ENCODE measurements at regions not wholly inside any gene's neighbourhood (a gene's known extent, or its start where the extent isn't known, plus 50 kb on each side); places are given as distances from the start of the nearest gene placed in this dataset.
"Not testable (repeated sequence)": the region's sequence is repeated elsewhere in the genome, so short reads cannot be mapped to it uniquely, and the experiment has no call there.

- Mint-ChIP-seq H3K4me3 (no peak overlapping the region), H3K4me1 (no peaks in the 10 kb centered on the region)
These were observed 222.4 kb upstream of the VCX start for GRCh38 chrX:7620560-7620959.

GRCh38 chrX:7617994-7618393 is 225.0 kb upstream of the VCX start:
- DNase-seq (no peak), ATAC-seq (no peak)
- no peak overlapping the region for H3K27ac Mint-ChIP-seq
- H3K4me3 Mint-ChIP-seq, result no peak overlapping the region
- peaks cover 0 to 2% (median 0%) of the 10 kb centered on the region in 4 donors for H3K4me1 Mint-ChIP-seq
- POLR2A ChIA-PET, result no interaction called here
- H3K36me3 Mint-ChIP-seq, result no peaks in the 10 kb centered on the region
- peaks cover 0 to 7% (median 0%) of the 10 kb centered on the region in 9 donors for H3K9me3 Mint-ChIP-seq
- peaks cover 0 to 2% (median 0%) of the 10 kb centered on the region in 5 donors for H3K27me3 Mint-ChIP-seq

More at GRCh38 chrX:7620560-7620959, 222.4 kb upstream of the VCX start:
- no peak overlapping the region for H3K27ac Mint-ChIP-seq
- peaks cover 0 to 4% (median 0%) of the 10 kb centered on the region in 3 donors for H3K36me3 Mint-ChIP-seq
- ATAC-seq (no peak), DNase-seq (no peak)
- POLR2A ChIA-PET, result no interaction called here
- H3K9me3 Mint-ChIP-seq, result peaks cover 0 to 10% (median 0%) of the 10 kb centered on the region in 9 donors
- H3K27me3 Mint-ChIP-seq, result peaks cover 0 to 5% (median 1%) of the 10 kb centered on the region in 5 donors

- no peaks in the 10 kb centered on the region for H3K27me3 Mint-ChIP-seq
- ATAC-seq, result no peak
- no peak for DNase-seq
- H3K4me3 Mint-ChIP-seq, result no peak overlapping the region
- H3K36me3 Mint-ChIP-seq, result no peaks in the 10 kb centered on the region
- POLR2A ChIA-PET, result no interaction called here
- peaks cover 0 to 2% (median 0%) of the 10 kb centered on the region in 4 donors for H3K4me1 Mint-ChIP-seq
- H3K9me3 Mint-ChIP-seq, result peaks cover 0 to 5% (median 0%) of the 10 kb centered on the region in 9 donors
- H3K27ac Mint-ChIP-seq, result no peak overlapping the region
These were observed 228.4 kb upstream of the VCX start for GRCh38 chrX:7614616-7615015.

GRCh38 chrX:7608625-7609024 is 234.3 kb upstream of the VCX start:
- ATAC-seq, H3K36me3 Mint-ChIP-seq, H3K27me3 Mint-ChIP-seq, H3K4me1 Mint-ChIP-seq, DNase-seq, H3K27ac Mint-ChIP-seq, H3K4me3 Mint-ChIP-seq, POLR2A ChIA-PET: not testable (repeated sequence)
- peaks cover 0 to 19% (median 0%) of the 10 kb centered on the region in 9 donors for H3K9me3 Mint-ChIP-seq

- no peak for DNase-seq
- POLR2A ChIA-PET, result no interaction called here
- H3K27me3 Mint-ChIP-seq, result peaks cover 0 to 3% (median 0%) of the 10 kb centered on the region in 5 donors
- H3K27ac Mint-ChIP-seq, result no peak overlapping the region
- H3K4me1 Mint-ChIP-seq, result no peaks in the 10 kb centered on the region
- ATAC-seq, result no peak
- H3K36me3 Mint-ChIP-seq, result peaks cover 0 to 4% (median 0%) of the 10 kb centered on the region in 3 donors
- H3K9me3 Mint-ChIP-seq, result peaks cover 0 to 22% (median 7%) of the 10 kb centered on the region in 9 donors
- no peak overlapping the region for H3K4me3 Mint-ChIP-seq
These were observed 236.8 kb upstream of the VCX start for GRCh38 chrX:7606039-7606652.

- ATAC-seq (no peak), DNase-seq (no peak)
- no peaks in the 10 kb centered on the region for H3K4me1 Mint-ChIP-seq
- peaks cover 0 to 4% (median 0%) of the 10 kb centered on the region in 3 donors for H3K36me3 Mint-ChIP-seq
- no peak overlapping the region for H3K4me3 Mint-ChIP-seq
- H3K27me3 Mint-ChIP-seq, result peaks cover 0 to 3% (median 0%) of the 10 kb centered on the region in 5 donors
- peaks cover 0 to 22% (median 7%) of the 10 kb centered on the region in 9 donors for H3K9me3 Mint-ChIP-seq
- POLR2A ChIA-PET, result no interaction called here
- no peak overlapping the region for H3K27ac Mint-ChIP-seq
These were observed 239.6 kb upstream of the VCX start for GRCh38 chrX:7603387-7603786.

GRCh38 chrX:7596822-7597221 is 246.1 kb upstream of the VCX start:
- POLR2A ChIA-PET, result no interaction called here
- H3K36me3 Mint-ChIP-seq, result no peaks in the 10 kb centered on the region
- H3K4me1 Mint-ChIP-seq, result no peaks in the 10 kb centered on the region

GRCh38 chrX:7593370-7593769 is 249.6 kb upstream of the VCX start:
- POLR2A ChIA-PET, H3K27ac Mint-ChIP-seq, H3K27me3 Mint-ChIP-seq: not testable (repeated sequence)

More at GRCh38 chrX:7596822-7597221, 246.1 kb upstream of the VCX start:
- H3K9me3 Mint-ChIP-seq, result peaks cover 0 to 5% (median 2%) of the 10 kb centered on the region in 9 donors
- DNase-seq (no peak), ATAC-seq (no peak)
- no peak overlapping the region for H3K4me3 Mint-ChIP-seq
- H3K27me3 Mint-ChIP-seq, result no peaks in the 10 kb centered on the region
- H3K27ac Mint-ChIP-seq, result no peak overlapping the region

GRCh38 chrX:7586126-7586525 is 256.8 kb upstream of the VCX start:
- ATAC-seq, result no peak
- no peaks in the 10 kb centered on the region for H3K4me1 Mint-ChIP-seq
- POLR2A ChIA-PET, result no interaction called here
- no peak overlapping the region for H3K27ac Mint-ChIP-seq
- peaks cover 0 to 5% (median 0%) of the 10 kb centered on the region in 9 donors for H3K9me3 Mint-ChIP-seq
- H3K4me3 Mint-ChIP-seq, result no peak overlapping the region
- DNase-seq, result no peak
- no peaks in the 10 kb centered on the region for H3K27me3 Mint-ChIP-seq
- no peaks in the 10 kb centered on the region for H3K36me3 Mint-ChIP-seq

More at GRCh38 chrX:7593370-7593769, 249.6 kb upstream of the VCX start:
- H3K4me3 Mint-ChIP-seq, H3K36me3 Mint-ChIP-seq, DNase-seq, H3K9me3 Mint-ChIP-seq, H3K4me1 Mint-ChIP-seq, ATAC-seq: not testable (repeated sequence)

GRCh38 chrX:7582191-7582590 is 260.8 kb upstream of the VCX start:
- Mint-ChIP-seq H3K9me3 (peaks cover 0 to 5% (median 0%) of the 10 kb centered on the region in 9 donors), H3K4me3 (no peak overlapping the region), H3K36me3 (no peaks in the 10 kb centered on the region), H3K27ac (no peak overlapping the region), H3K27me3 (no peaks in the 10 kb centered on the region), H3K4me1 (no peaks in the 10 kb centered on the region)
- ATAC-seq, result no peak
- no peak for DNase-seq
- POLR2A ChIA-PET, result no interaction called here

- DNase-seq (no peak), ATAC-seq (no peak)
- Mint-ChIP-seq H3K9me3 (peaks cover 0 to 8% (median 0%) of the 10 kb centered on the region in 9 donors), H3K27ac (no peak overlapping the region), H3K4me1 (no peaks in the 10 kb centered on the region), H3K36me3 (no peaks in the 10 kb centered on the region), H3K27me3 (no peaks in the 10 kb centered on the region), H3K4me3 (no peak overlapping the region)
- POLR2A ChIA-PET, result no interaction called here
These were observed 262.8 kb upstream of the VCX start for GRCh38 chrX:7580127-7580526.

GRCh38 chrX:7574325-7574724 is 268.6 kb upstream of the VCX start:
- Mint-ChIP-seq H3K27ac (no peak overlapping the region), H3K4me1 (no peaks in the 10 kb centered on the region), H3K36me3 (no peaks in the 10 kb centered on the region), H3K27me3 (no peaks in the 10 kb centered on the region), H3K9me3 (peaks cover 0 to 8% (median 0%) of the 10 kb centered on the region in 9 donors), H3K4me3 (no peak overlapping the region)
- ATAC-seq (no peak), DNase-seq (no peak)
- POLR2A ChIA-PET, result no interaction called here

- H3K9me3 Mint-ChIP-seq, result peaks cover 0 to 3% (median 0%) of the 10 kb centered on the region in 9 donors
- H3K4me3 Mint-ChIP-seq, result no peak overlapping the region
- H3K27ac Mint-ChIP-seq, result no peak overlapping the region
- no peaks in the 10 kb centered on the region for H3K27me3 Mint-ChIP-seq
- H3K4me1 Mint-ChIP-seq, result no peaks in the 10 kb centered on the region
- DNase-seq, result no peak
- POLR2A ChIA-PET, result no interaction called here
- ATAC-seq, result no peak
- H3K36me3 Mint-ChIP-seq, result no peaks in the 10 kb centered on the region
These were observed 272.4 kb upstream of the VCX start for GRCh38 chrX:7570432-7571029.

GRCh38 chrX:7568597-7568996 is 274.4 kb upstream of the VCX start:
- POLR2A ChIA-PET, result no interaction called here
- DNase-seq, result no peak
- ATAC-seq, result no peak
- Mint-ChIP-seq H3K27me3 (no peaks in the 10 kb centered on the region), H3K4me1 (no peaks in the 10 kb centered on the region), H3K9me3 (peaks cover 0 to 3% (median 0%) of the 10 kb centered on the region in 9 donors), H3K4me3 (no peak overlapping the region), H3K36me3 (no peaks in the 10 kb centered on the region), H3K27ac (no peak overlapping the region)
